Adrenal gland (tissue), 9 donors: ENCODE measurements at regions not wholly inside any gene's neighbourhood (a gene's known extent, or its start where the extent isn't known, plus 50 kb on each side); places are given as distances from the start of the nearest gene placed in this dataset.
A peak's percentile ranks its signal among the peaks of the same experiment; 100 is the strongest.

Experiments used
- DNase-seq, 7 donors: peaks; one replicate each; pipeline ENCODE4 v3.0.0-alpha.2; 2019 to 2020
- H3K27ac ChIP-seq, 5 donors: fragments of 200-600 bp; sonication (generic) in 4 of 5; 1 replicate in 3 of 5; 2 replicates in 2 of 5; pipeline versions ENCODE4 v1.5.1 to v1.8.0; 2016 to 2020; ENCODE audit warnings: mild to moderate bottlenecking in 1 of 5
- H3K27me3 ChIP-seq: fragments of 200-600 bp; 2 replicates; pipeline ENCODE4 v1.8.0; 2021
- H3K36me3 ChIP-seq, 2 donors: fragments of 200-600 bp; replicated peaks in 1 of 2; 1 replicate in 1 of 2; 2 replicates in 1 of 2; pipeline versions ENCODE4 v1.5.1 to v1.8.0; 2018 to 2022
- H3K4me1 ChIP-seq, 2 donors: fragments of 200-600 bp; replicated peaks in 1 of 2; 1 replicate in 1 of 2; 2 replicates in 1 of 2; pipeline versions ENCODE4 v1.5.1 to v1.8.0; 2018 to 2021
- H3K4me3 ChIP-seq, 4 donors: fragments of 200-600 bp; sonication (generic) in 3 of 4; one replicate each; pipeline ENCODE4 v1.5.1; 2016 to 2018
- H3K9me3 ChIP-seq, 3 donors: fragments of 200-600 bp; sonication (generic) in 1 of 3; replicated peaks in 1 of 3; 1 replicate in 2 of 3; 2 replicates in 1 of 3; pipeline versions ENCODE4 v1.5.1 to v1.8.0; 2016 to 2021
- POLR2A ChIP-seq, 2 donors: fragments of 450-650 bp; IDR thresholded peaks; one replicate each; pipeline ENCODE4 v1.6.1; 2017; ENCODE audit warnings: antibody characterized with exemption in 2 of 2, mild to moderate bottlenecking in 2 of 2, moderate library complexity in 1 of 2
- WGBS, 4 donors: extraction: QIAGEN DNeasy Blood & Tissue Kit in 2 of 4; methylation state at CpG; one replicate each; pipeline versions ENCODE4 v1.1.5 to v1.1.7; 2013 to 2017; 5-methylcytosine and 5-hydroxymethylcytosine counted together
- intact Hi-C, 2 donors: fragments of 100-400 bp; cut with DNase I; formaldehyde crosslinking; loops; one replicate each; pipeline versions ENCODE4 v1.14.1 to v1.15.0; 2022 to 2023
- TF ChIP-seq, protein P1 (sequence below), 6 experiments: fragments of 450-650 bp in 4 of 6; fragments of 200-600 bp in 2 of 6; sonication (generic) in 1 of 6; IDR thresholded peaks; 1 replicate in 5 of 6; 2 replicates in 1 of 6; pipeline versions ENCODE4 v1.5.1 to v1.8.0; 2016 to 2021; ENCODE audit warnings: antibody characterized with exemption in 6 of 6, mild to moderate bottlenecking in 2 of 6, moderate library complexity in 1 of 6
- donor health status: healthy with polysubstance abuse.
- donor health status: Bipolar disorder and iron deficiency.
- donor health status: DM: yes; HTN: yes; CAD: no.
- donor health status: DM: no; HTN: no; CAD: no.
- donor health status: DM: no; HTN: no; CAD: no.

DNA sequence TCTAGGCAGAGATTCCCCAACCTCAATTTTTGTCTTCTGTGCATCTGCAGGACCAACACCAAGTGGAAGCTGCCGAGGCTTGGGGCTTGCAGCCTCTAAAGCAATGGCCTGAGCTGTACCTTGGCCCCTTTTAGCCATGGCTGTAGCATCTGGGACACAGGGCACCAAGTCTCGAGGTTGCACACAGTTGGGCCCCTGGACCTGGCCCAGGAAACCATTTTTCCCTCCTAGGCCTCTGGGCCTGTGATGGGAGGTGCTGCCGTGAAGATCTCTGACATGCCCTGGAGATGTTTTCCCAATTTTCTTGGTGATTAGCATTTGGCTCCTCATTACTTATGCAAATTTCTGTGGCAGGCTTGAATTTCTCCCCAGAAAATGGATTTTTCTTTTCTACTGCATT lies 105.7 kb upstream of the LDAH start:
- intact Hi-C loops, result no loop called here
- no peaks in the 10 kb centered on the region for H3K9me3 ChIP-seq

DNA sequence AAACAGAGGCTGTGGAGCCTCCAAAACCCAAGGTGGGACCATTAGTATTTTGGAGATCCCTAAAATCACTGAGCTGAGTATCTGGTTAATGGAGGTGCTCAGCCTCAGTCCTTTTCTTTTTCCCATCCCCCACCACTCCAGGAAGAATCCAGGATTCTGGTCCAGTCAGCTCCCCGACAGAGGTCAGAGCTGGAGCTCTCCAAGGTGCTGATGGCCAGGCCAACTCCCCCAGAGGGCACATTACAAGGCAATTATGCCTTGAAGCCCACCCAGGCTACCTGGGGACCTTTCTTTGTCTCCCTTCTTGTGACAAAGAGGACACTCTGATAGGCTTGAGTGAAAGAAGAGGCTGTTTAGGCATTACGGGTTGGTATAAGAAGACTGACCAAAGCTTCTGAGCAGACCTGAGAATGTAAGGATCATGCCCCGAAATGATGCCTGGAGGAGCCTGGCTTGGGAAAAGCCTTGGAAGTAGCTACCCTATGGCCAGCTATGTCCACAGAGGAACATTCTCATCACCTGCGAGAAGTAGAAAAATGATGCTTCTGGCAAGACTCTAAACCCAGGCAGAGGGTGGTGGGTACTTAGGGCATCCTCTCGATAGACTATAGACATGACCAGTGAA lies 102.5 kb upstream of the LDAH start:
- TF ChIP-seq POLR2A (IDR thresholded peaks at IDR 0.05), result no peak
- TF ChIP-seq, protein P1, sequence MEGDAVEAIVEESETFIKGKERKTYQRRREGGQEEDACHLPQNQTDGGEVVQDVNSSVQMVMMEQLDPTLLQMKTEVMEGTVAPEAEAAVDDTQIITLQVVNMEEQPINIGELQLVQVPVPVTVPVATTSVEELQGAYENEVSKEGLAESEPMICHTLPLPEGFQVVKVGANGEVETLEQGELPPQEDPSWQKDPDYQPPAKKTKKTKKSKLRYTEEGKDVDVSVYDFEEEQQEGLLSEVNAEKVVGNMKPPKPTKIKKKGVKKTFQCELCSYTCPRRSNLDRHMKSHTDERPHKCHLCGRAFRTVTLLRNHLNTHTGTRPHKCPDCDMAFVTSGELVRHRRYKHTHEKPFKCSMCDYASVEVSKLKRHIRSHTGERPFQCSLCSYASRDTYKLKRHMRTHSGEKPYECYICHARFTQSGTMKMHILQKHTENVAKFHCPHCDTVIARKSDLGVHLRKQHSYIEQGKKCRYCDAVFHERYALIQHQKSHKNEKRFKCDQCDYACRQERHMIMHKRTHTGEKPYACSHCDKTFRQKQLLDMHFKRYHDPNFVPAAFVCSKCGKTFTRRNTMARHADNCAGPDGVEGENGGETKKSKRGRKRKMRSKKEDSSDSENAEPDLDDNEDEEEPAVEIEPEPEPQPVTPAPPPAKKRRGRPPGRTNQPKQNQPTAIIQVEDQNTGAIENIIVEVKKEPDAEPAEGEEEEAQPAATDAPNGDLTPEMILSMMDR (IDR thresholded peaks at IDR 0.05), result no peak
- 69 to 82% (median 75%) methylated on average over 5 of the region's 5 CpGs for WGBS, 4 donors
- H3K4me1 ChIP-seq, result no peaks in the 10 kb centered on the region

More for the DNA sequence above, 105.7 kb upstream of the LDAH start:
- no peaks in the 10 kb centered on the region for H3K36me3 ChIP-seq
- TF ChIP-seq, protein P1 (IDR thresholded peaks at IDR 0.05), result no peak
- no peak for TF ChIP-seq POLR2A (IDR thresholded peaks at IDR 0.05)
- H3K27me3 ChIP-seq, result no peaks in the 10 kb centered on the region
- no peak overlapping the region for H3K27ac ChIP-seq
- H3K4me3 ChIP-seq, result no peak overlapping the region
- 66 to 75% (median 73%) methylated on average over 2 to 3 of the region's 3 CpGs for WGBS, 4 donors
- no peak for DNase-seq
- peaks cover 7 to 11% of the 10 kb centered on the region in 2 donors for H3K4me1 ChIP-seq

DNA sequence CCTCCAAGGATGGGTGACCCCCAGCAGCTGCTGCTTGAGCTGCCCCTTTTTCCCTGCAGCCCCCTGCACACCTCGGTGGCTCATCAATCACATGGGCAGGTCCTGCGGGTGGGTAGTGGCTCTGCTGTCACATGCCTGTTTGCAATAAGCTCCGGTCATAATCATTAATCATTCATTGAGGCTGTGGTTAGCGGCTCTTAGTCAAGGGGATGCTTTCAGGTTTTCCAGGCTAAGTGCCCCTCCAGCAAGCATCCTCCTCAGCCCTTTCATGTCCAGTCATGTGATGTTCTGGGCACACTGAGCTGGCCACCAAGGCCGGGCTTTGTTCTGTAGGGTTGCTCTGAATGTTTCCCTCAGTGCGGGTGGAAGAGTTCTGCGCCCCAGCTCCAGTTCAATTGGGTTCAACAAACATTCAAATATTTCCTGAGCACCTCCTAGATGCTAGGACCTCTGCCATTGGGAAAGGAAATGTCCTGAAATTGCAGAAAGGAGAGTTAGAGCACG lies 96.4 kb upstream of the LDAH start:
- WGBS, 4 donors, result 72 to 86% (median 76%) methylated on average over 3 to 8 of the region's 8 CpGs
- Histone ChIP-seq H3K4me3 (no peak overlapping the region), H3K9me3 (no peaks in the 10 kb centered on the region), H3K36me3 (no peaks in the 10 kb centered on the region), H3K27ac (no peak overlapping the region), H3K4me1 (no peaks in the 10 kb centered on the region), H3K27me3 (no peaks in the 10 kb centered on the region)
- no peak for DNase-seq
- intact Hi-C loops, result no loop called here
- TF ChIP-seq, protein P1 (IDR thresholded peaks at IDR 0.05), result no peak
- no peak for TF ChIP-seq POLR2A (IDR thresholded peaks at IDR 0.05)

More for the DNA sequence above, 102.5 kb upstream of the LDAH start:
- Histone ChIP-seq H3K27ac (no peak overlapping the region), H3K27me3 (no peaks in the 10 kb centered on the region), H3K9me3 (no peaks in the 10 kb centered on the region), H3K4me3 (no peak overlapping the region), H3K36me3 (no peaks in the 10 kb centered on the region)
- intact Hi-C loops, result no loop called here
- peak in 2 of 7 donors; percentile 32 for DNase-seq

DNA sequence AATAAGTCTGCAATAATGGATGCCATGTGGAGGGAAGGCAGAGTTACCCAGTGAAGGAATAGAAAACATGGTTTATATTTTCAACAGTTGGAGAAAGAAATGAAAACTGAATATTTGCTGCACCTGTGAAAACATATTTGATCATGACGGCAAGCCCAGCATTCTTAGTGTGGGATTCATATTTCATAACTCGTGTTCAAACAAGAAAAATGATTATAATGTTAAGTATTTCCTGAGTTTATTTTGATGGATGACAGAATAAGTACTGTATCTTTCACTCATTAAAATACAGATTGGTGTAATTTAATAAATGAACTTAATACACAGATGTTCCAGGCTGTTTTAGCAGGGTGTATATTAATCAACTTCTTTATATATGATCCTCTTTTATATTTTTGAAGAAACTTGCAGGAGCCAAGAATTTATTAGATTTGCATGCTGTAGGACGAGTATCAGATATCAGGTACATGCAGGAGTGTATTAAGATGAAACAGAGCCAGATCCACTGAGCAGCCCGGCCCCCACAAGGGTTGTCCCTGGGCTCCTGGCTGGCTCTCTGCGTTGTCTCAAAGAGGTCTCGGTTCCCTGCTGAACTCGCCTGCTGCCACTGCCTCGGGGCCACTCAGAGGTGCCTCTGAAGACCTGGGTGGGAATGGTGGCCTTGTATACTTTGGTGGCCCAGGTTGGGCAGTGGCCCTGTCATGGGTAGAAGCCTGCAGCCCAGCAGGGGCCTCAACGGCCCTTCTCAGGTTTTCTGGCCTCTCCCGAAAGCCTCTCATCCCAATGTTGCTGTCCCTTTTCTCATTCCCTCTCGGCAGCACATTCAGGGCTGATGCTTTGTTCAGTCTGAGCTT lies 95.0 kb upstream of the LDAH start:
- no peak overlapping the region for H3K4me3 ChIP-seq
- H3K9me3 ChIP-seq, result no peaks in the 10 kb centered on the region
- no peak for TF ChIP-seq POLR2A (IDR thresholded peaks at IDR 0.05)
- TF ChIP-seq, protein P1 (IDR thresholded peaks at IDR 0.05), result no peak
- DNase-seq, result no peak
- H3K4me1 ChIP-seq, result no peaks in the 10 kb centered on the region
- H3K27me3 ChIP-seq, result no peaks in the 10 kb centered on the region
- intact Hi-C loops, result no loop called here
- no peaks in the 10 kb centered on the region for H3K36me3 ChIP-seq
- no peak overlapping the region for H3K27ac ChIP-seq
- WGBS, 4 donors, result 70 to 74% (median 72%) methylated on average over 8 to 11 of the region's 11 CpGs
